GM18861 (cell line): ENCODE measurements at regions not wholly inside any gene's neighbourhood (a gene's known extent, or its start where the extent isn't known, plus 50 kb on each side); places are given as distances from the start of the nearest gene placed in this dataset.

Experiments
- ATAC-seq: cut with Tn5 transposase; IDR thresholded peaks from one replicate; pipeline ENCODE4 v1.9.1; 2021; ENCODE audit not compliant: unreplicated experiment

- no peak for ATAC-seq
Observed at GRCh38 chr10:83848677-83849076, 290.6 kb upstream of the GHITM start.

- ATAC-seq: no peak
Observed at GRCh38 chr10:83849150-83849549, 290.2 kb upstream of the GHITM start.

DNA sequence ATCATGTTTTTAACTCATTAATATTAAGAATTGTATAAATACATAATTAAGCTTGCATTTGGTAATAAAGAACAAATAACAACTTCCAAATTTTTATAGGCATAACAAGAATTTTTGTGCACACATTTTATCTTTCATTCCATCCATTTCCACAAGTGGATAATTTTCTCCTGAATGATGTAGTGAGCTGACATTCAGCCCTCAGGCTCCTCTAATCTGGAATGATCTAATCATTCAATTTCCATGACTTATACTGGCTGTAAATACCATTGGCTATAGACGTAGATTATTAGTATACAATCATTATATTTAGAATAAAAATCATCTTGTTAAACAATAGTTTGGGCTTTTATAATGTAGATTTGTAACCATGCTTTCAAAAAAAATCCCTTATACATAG lies 287.2 kb upstream of the GHITM start:
- no peak for ATAC-seq

DNA sequence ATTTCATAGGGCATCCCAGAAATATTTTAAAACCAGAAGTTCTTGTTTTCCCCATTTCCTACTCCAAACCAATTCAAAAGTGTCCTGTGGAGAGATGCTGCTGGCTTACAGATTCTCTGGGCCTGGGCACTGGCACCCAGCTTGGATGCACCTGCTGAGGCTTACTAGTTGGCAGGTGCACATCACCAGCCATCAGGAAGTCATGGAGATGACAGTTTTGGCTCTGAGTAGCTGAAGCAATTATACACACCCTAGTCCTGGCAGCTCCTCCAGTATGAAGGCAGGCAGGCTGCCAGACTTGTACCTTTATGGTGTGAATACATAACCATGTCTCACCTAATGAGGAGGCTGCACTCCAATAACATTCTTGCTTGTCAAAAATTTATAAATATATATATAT lies 276.6 kb upstream of the GHITM start:
- ATAC-seq: no peak

GRCh38 chr10:83863283-83863966 lies 275.9 kb upstream of the GHITM start:
- no peak for ATAC-seq

GRCh38 chr10:83869898-83870297 lies 269.4 kb upstream of the GHITM start:
- ATAC-seq: no peak

DNA sequence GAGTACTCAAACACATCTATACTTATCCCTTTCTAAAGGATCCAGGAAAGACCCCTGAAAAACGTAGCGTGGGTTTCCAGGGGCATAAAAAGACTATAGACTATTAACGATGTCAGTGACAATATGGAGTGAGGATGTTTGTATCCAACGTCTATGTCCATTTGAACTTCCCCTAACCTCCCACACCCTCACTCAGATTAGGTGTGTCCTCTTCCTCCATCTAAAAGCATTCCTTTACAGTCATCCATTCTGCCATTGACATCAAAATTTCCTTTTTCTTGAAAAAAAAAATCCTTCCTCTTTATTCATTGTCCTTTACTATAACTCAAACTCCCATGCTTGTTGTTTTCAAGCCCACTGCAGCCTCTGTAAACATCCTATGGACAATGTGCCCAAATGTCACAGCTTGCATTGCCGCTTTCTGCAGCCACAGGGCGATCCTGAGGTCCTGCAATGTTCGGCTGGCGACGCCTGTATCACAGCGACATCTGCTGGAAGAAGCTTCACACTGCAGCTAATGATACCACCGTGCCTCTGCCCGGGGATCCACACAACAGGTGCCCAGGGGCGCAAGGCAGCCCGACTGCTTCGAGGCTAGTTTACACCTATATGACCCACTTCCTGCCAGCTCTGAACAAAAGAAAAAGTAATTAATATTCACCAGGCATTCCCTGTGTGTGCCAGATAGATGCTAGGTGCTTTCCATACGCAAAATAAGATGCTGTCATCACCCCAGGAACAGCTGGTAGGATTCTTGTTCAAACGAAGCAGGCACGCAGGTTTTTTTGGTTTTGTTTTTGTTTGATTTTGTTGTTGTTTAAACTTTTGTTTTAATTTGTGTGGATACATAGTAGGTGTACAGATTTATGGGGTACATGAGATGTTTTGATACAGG lies 267.9 kb upstream of the GHITM start:
- peak; percentile 98 for ATAC-seq

DNA sequence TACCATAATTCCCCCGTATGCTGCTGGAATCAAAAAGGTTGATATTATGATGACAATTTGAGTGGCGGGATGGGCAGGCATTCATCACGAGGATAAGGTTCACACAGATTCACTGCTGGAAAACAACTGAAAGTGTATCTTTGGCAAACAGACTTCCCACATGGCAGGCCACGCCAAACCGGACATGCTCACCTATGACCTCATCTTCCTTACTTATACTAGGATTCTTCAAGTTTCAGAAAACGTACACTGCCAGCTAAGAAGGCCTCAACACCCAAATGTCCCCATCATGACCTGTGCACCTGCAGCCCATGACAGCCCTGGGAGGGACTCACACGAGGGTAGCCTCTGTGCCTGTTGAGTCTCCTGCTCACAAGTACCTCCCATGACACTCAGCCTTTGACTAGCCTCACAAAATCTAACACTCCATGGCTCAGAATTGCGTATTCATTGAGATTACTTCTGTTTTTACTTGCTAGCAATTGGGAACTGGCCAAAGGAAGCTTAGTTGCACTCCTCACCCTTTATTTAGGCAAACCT lies 259.0 kb upstream of the GHITM start:
- ATAC-seq: no peak

DNA sequence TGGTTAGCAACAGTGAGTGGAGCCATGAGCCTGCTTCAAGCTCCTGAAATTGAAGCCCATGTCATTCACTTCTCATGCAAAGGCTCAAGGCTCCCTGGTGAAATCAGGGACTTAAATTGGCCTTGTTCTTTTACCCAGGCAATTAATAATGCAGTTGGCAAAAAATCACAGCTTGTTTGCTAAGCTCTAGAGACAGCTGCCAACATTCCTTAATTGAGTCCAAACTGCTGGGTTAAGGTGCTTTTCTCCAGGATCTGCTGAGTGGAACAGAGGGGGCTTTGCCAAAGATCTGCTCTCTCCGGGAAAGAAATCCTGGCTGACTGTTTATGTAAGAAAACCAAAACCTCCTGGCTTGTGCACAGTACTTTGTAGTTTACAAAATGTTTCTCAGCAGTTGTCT lies 257.6 kb upstream of the GHITM start:
- no peak for ATAC-seq

GRCh38 chr10:83886871-83887270 lies 252.4 kb upstream of the GHITM start:
- no peak for ATAC-seq

GRCh38 chr10:83892737-83893136 lies 246.6 kb upstream of the GHITM start:
- ATAC-seq: no peak

GRCh38 chr10:83896219-83896618 lies 243.1 kb upstream of the GHITM start:
- no peak for ATAC-seq

- no peak for ATAC-seq
Observed at GRCh38 chr10:83897626-83898025, 241.7 kb upstream of the GHITM start.

- no peak for ATAC-seq
Observed at GRCh38 chr10:83908506-83908905, 230.8 kb upstream of the GHITM start.

DNA sequence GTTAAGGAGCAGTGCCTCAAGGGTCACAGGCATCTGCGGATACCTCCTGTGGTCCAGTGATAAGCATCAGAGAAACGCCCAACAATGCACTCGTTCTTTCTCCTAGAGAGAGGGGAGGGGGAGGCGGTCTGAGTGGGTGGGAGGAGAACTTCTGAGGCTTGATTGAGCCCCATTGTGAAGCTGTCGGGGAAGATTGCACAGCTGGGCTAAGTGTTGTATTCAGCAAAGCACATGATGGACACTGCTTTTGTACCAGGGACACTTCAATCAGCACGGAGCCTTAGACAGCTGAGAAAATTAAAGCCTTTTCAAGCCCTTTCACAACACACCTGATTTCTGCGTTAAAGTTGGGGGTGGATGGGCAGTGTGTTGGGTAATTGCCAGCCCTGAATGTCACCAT lies 230.3 kb upstream of the GHITM start:
- no peak for ATAC-seq

DNA sequence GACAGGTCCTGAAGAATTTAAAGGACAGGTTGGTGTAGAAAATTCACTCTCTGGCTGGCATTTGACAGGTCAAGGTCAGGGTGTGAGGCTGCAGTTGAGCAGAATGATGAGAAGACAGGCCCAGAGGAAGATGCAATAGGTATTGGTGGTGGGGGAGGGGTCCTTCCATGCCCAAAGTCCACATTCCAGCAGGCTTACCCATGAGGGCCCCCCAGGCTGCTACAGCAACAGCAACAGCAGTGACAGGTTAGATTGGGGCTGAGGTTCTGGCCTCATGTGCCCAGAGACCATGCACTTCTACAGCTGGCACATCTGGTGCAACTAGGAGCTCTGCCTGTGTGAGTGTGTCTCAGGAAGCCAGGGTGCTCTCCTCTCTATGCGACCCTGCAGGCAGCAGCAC lies 223.5 kb upstream of the GHITM start:
- ATAC-seq: no peak

GRCh38 chr10:83917537-83918506 lies 221.5 kb upstream of the GHITM start:
- peak; percentile 77 for ATAC-seq

GRCh38 chr10:83919187-83919586 lies 220.1 kb upstream of the GHITM start:
- no peak for ATAC-seq

DNA sequence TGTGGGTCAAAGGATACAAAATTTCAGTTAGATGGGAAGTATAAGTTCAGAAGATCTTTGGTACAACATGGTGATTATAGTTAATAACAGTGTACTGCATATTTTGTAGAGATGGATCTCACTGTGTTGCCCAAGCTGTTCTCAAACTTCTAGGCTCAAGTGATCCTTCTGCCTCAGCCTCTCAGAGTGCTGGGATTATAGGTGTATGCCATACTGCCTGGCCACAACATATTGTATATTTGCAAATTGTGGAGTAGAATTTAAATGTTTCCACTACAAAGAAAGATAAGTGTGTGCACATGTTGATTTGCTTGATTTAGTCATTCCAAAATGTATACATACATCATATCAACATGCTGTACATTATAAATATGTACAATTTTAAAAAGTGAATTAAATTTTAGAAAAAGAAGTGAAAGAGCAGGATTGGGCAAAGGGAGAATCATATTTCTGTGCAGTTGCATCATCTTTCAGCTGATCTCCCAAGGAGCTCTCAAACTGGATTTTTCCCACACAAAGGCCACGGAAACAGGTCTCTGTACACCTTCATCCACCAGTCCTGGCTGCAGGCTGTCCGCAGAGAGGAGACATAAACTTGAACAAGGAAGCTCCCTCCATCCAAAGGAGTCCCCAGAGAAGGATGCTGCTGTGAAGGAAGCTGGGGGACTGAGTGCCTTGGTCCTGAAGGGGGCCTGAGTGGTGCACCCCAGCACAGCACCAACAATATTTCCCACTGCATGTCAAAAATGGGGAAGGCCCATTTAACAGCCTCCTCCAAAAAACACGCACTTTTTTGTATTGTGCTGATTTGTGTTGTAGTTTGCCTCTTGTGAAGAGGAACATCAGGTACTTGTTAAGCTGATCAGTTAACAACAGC lies 217.1 kb upstream of the GHITM start:
- no peak for ATAC-seq

- ATAC-seq: no peak
Observed at GRCh38 chr10:83925133-83925532, 214.2 kb upstream of the GHITM start.
